B cell (primary cell): ENCODE measurements at regions not wholly inside any gene's neighbourhood (a gene's known extent, or its start where the extent isn't known, plus 50 kb on each side); places are given as distances from the start of the nearest gene placed in this dataset.

Experiments used
- ATAC-seq: fragments of 200-7000 bp; cut with Tn5 transposase; one replicate; pipeline ENCODE4 v1.10.0; 2021; ENCODE audit warnings: low read depth, mild to moderate bottlenecking, moderate number of reproducible peaks, moderate library complexity
- CTCF ChIA-PET: fragments of 350-600 bp; sonication (Branson Sonifier 250); formaldehyde crosslinking; loops from one replicate; lab custom pipeline; 2021; ENCODE audit warnings: antibody characterized with exemption, inconsistent platforms; lab: Charles Lee
- POLR2A ChIA-PET: fragments of 350-600 bp; sonication (Branson Sonifier 250); formaldehyde crosslinking; loops from one replicate; lab custom pipeline; 2021; ENCODE audit warnings: antibody characterized with exemption; lab: Charles Lee
- DNase-seq: peaks from one replicate; pipeline ENCODE4 v3.0.0; 2013
- H2AFZ ChIP-seq: 2 replicates; pipeline ENCODE4 v1.6.1; 2012; ENCODE audit warnings: mild to moderate bottlenecking, low read depth, low read length; ENCODE audit not compliant: insufficient read depth, poor library complexity, severe bottlenecking
- H3K27ac ChIP-seq, 2 donors: 1 replicate in 1 of 2; 2 replicates in 1 of 2; pipeline ENCODE4 v1.5.1; 2012 to 2013; ENCODE audit warnings: low read length in 2 of 2, mild to moderate bottlenecking in 2 of 2, moderate library complexity in 1 of 2
- H3K27me3 ChIP-seq, 4 experiments: fragments of 200-600 bp in 1 of 4; sonication (generic) in 1 of 4; replicated peaks in 1 of 4; 1 replicate in 2 of 4; 2 replicates in 2 of 4; pipeline versions ENCODE4 v1.6.1 to v1.7.0; 2013 to 2016; ENCODE audit warnings: low read length in 3 of 4, mild to moderate bottlenecking in 2 of 4, mixed read lengths in 1 of 4, moderate library complexity in 1 of 4; ENCODE audit not compliant: insufficient read depth in 4 of 4, control insufficient read depth in 3 of 4; ENCODE audit errors: control extremely low read depth in 1 of 4
- H3K36me3 ChIP-seq, 2 experiments: replicated peaks in 1 of 2; 1 replicate in 1 of 2; 2 replicates in 1 of 2; pipeline versions ENCODE4 v1.6.1 to v1.7.1; 2013; ENCODE audit warnings: low read length in 1 of 2; ENCODE audit not compliant: insufficient read depth in 2 of 2, control insufficient read depth in 1 of 2; ENCODE audit errors: control extremely low read depth in 1 of 2, extremely low read depth in 1 of 2
- H3K4me1 ChIP-seq, 2 donors: fragments of 200-600 bp in 1 of 2; sonication (generic) in 1 of 2; 1 replicate in 1 of 2; 2 replicates in 1 of 2; pipeline versions ENCODE4 v1.5.1 to v1.6.1; 2013 to 2017; ENCODE audit warnings: low read length in 2 of 2; ENCODE audit not compliant: control insufficient read depth in 2 of 2, insufficient read depth in 2 of 2
- H3K4me2 ChIP-seq: replicated peaks from 2 replicates; pipeline ENCODE3; 2012; ENCODE audit warnings: mild to moderate bottlenecking, low read depth, low read length; ENCODE audit not compliant: poor library complexity, severe bottlenecking
- H3K4me3 ChIP-seq, 5 experiments: fragments of 200-600 bp in 1 of 5; sonication (generic) in 1 of 5; 1 replicate in 3 of 5; 2 replicates in 2 of 5; pipeline versions ENCODE4 v1.5.1 to v1.7.0; 2011 to 2016; ENCODE audit warnings: low read length in 4 of 5, mild to moderate bottlenecking in 4 of 5, low read depth in 2 of 5, control low read depth in 1 of 5, moderate library complexity in 1 of 5; ENCODE audit not compliant: insufficient read depth in 1 of 5; ENCODE audit errors: control extremely low read depth in 1 of 5, extremely low read depth in 1 of 5
- H3K79me2 ChIP-seq: fragments of 200-600 bp; sonication (generic); one replicate; pipeline ENCODE4 v1.6.0; 2016; ENCODE audit warnings: low read length; ENCODE audit not compliant: control insufficient read depth, insufficient read depth
- H3K9ac ChIP-seq: fragments of 200-600 bp; sonication (generic); 2 replicates; pipeline ENCODE4 v1.6.1; 2017; ENCODE audit warnings: mild to moderate bottlenecking, low read length, moderate library complexity
- H3K9me3 ChIP-seq, 3 donors: one replicate each; pipeline versions ENCODE4 v1.6.1 to v1.7.1; 2013; ENCODE audit warnings: low read length in 2 of 3; ENCODE audit not compliant: control insufficient read depth in 2 of 3, insufficient read depth in 1 of 3; ENCODE audit errors: control extremely low read depth in 1 of 3
- H4K20me1 ChIP-seq: 2 replicates; pipeline ENCODE4 v1.6.0; 2012; ENCODE audit warnings: mild to moderate bottlenecking, low read length; ENCODE audit not compliant: insufficient read depth, control insufficient read depth, poor library complexity, severe bottlenecking
- H3K27ac Mint-ChIP-seq: one replicate; pipeline ENCODE4 v1.8.0; 2021; ENCODE audit warnings: mixed read lengths
- H3K27me3 Mint-ChIP-seq: one replicate; pipeline ENCODE4 v1.8.0; 2021; ENCODE audit warnings: mixed read lengths
- H3K4me1 Mint-ChIP-seq: one replicate; pipeline ENCODE4 v1.8.0; 2021; ENCODE audit warnings: mixed read lengths
- H3K4me3 Mint-ChIP-seq: one replicate; pipeline ENCODE4 v1.8.0; 2021; ENCODE audit warnings: mixed read lengths
- H3K9me3 Mint-ChIP-seq: one replicate; pipeline ENCODE4 v1.8.0; 2022; ENCODE audit warnings: mixed read lengths; ENCODE audit not compliant: insufficient read depth
- CTCF ChIP-seq: fragments of 200-600 bp; IDR thresholded peaks from one replicate; pipeline ENCODE4 v1.8.0; 2022; ENCODE audit warnings: antibody characterized with exemption, mild to moderate bottlenecking
- EZH2 ChIP-seq: IDR thresholded peaks from 2 replicates; pipeline ENCODE4 v1.6.1; 2012; ENCODE audit warnings: borderline replicate concordance, low read depth, mild to moderate bottlenecking, moderate library complexity, low read length; ENCODE audit not compliant: insufficient read depth, poor library complexity, severe bottlenecking
- WGBS: methylation state at CpG from one replicate; pipeline ENCODE4 v1.1.5; 2013; ENCODE audit warnings: missing lambda C conversion rate; ENCODE audit not compliant: insufficient coverage; 5-methylcytosine and 5-hydroxymethylcytosine counted together
- intact Hi-C: fragments of 100-400 bp; cut with micrococcal nuclease; formaldehyde crosslinking; loops from one replicate; pipeline ENCODE4 v1.10.0; 2022

- Mint-ChIP-seq H3K4me3 (no peak overlapping the region), H3K27me3 (no peaks in the 10 kb centered on the region), H3K4me1 (no peaks in the 10 kb centered on the region), H3K27ac (no peak overlapping the region), H3K9me3 (no peaks in the 10 kb centered on the region)
- no CpG with 5 or more reads among the region's 3 CpGs for WGBS
- Histone ChIP-seq H3K4me3 (no peak overlapping the region), H3K79me2 (no peaks in the 10 kb centered on the region), H3K9ac (no peak overlapping the region), H3K27ac (no peak overlapping the region), H3K27me3 (no peaks in the 10 kb centered on the region), H3K9me3 (no peaks in the 10 kb centered on the region), H4K20me1 (no peaks in the 10 kb centered on the region), H3K36me3 (no peaks in the 10 kb centered on the region), H3K4me1 (no peaks in the 10 kb centered on the region), H2AFZ (no peak overlapping the region), H3K4me2 (no peak overlapping the region)
- POLR2A ChIA-PET = no interaction called here
- TF ChIP-seq CTCF (no peak), EZH2 (no peak)
- DNase-seq (no peak), ATAC-seq (no peak)
- intact Hi-C loops = no loop called here
- CTCF ChIA-PET = no interaction called here
Observed at GRCh38 chr5:23588841-23589326, 81.5 kb downstream of the PRDM9 start.

- H3K27me3 Mint-ChIP-seq = no peaks in the 10 kb centered on the region
- H3K36me3 ChIP-seq = no peaks in the 10 kb centered on the region
- no peak overlapping the region for H3K9ac ChIP-seq
- no peak overlapping the region for H2AFZ ChIP-seq
- no peak for DNase-seq
- H3K4me1 ChIP-seq = no peaks in the 10 kb centered on the region
- no peak overlapping the region for H3K4me2 ChIP-seq
- H3K79me2 ChIP-seq = no peaks in the 10 kb centered on the region
- TF ChIP-seq CTCF (no peak), EZH2 (no peak)
- no peak overlapping the region for H3K4me3 Mint-ChIP-seq
- intact Hi-C loops = no loop called here
- ChIA-PET POLR2A (no interaction called here), CTCF (no interaction called here)
- no peaks in the 10 kb centered on the region for H3K9me3 Mint-ChIP-seq
- no peaks in the 10 kb centered on the region for H3K9me3 ChIP-seq
- no peak overlapping the region for H3K27ac Mint-ChIP-seq
- no peaks in the 10 kb centered on the region for H3K27me3 ChIP-seq
- H4K20me1 ChIP-seq = no peaks in the 10 kb centered on the region
- WGBS = no CpG with 5 or more reads among the region's 4 CpGs
- no peak overlapping the region for H3K27ac ChIP-seq
- H3K4me1 Mint-ChIP-seq = no peaks in the 10 kb centered on the region
- ATAC-seq = no peak
- no peak overlapping the region for H3K4me3 ChIP-seq
Observed at GRCh38 chr5:23591250-23591649, 83.8 kb downstream of the PRDM9 start.
